ENCODE measurements at regions not wholly inside any gene's neighbourhood (a gene's known extent, or its start where the extent isn't known, plus 50 kb on each side); places are given as distances from the start of the nearest gene placed in this dataset.

DNA sequence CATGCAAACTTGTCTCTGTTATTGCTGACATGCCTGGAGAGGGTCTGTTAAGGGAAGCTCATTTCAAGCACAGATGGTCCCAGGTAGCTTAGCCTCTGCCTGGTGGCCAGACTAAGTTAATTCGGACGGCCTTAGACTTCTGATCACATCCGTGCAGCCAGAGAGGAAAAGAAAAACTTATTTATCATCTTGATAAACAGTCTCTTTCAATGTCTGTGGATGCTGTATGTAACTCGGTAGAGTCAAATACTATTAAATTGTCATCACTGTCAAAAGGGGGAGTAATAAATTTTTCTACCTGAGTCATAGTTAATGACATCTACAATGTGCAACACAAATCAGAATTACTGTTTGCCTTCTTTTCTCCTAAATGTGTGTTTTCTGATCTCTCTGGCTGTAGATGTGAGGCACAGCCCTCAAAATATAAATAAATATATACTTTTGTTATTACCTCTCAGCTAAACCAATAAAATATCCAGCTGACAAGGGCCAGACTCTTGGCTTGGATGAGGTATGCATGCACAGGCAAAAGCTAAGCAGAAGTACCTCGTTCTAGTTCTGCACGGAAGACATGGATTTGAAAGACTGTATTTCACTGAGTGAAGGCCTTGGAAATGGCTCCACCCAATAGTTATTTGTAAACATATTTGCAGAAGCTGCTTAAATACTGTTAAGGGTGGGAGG, 530.0 kb downstream of the TAFA4 start:
- Histone ChIP-seq H3K4me2 (ENCODE audit: low read length) (no peak overlapping the region), H3K9me3 (ENCODE audit: low read length) (no peaks in the 10 kb centered on the region), H2AFZ (ENCODE audit: low read length) (no peak overlapping the region), H3K27ac (ENCODE audit: low read depth, low read length, poor library complexity, severe bottlenecking) (no peak overlapping the region), H3K9me2 (ENCODE audit: insufficient read depth, low read length) (no peaks in the 10 kb centered on the region), H3K4me3 (ENCODE audit: low read depth, low read length, poor library complexity, severe bottlenecking) (no peak overlapping the region), H3K36me3 (ENCODE audit: insufficient read depth, low read length) (no peaks in the 10 kb centered on the region), H3K79me2 (ENCODE audit: insufficient read depth, low read depth, low read length) (no peaks in the 10 kb centered on the region), H3K4me1 (ENCODE audit: insufficient read depth, low read length, poor library complexity, severe bottlenecking) (no peaks in the 10 kb centered on the region), H4K20me1 (ENCODE audit: insufficient read depth, low read length) (no peaks in the 10 kb centered on the region)
- intact Hi-C loops (cut with micrococcal nuclease; ENCODE audit: unreplicated experiment), result no loop called here
- CTCF ChIA-PET (ENCODE audit: unreplicated experiment), result no interaction called here
- DNase-seq (ENCODE audit: low spot score), result no peak
- POLR2A ChIA-PET, result no interaction called here
- BruUV-seq (replicated peaks), result no TSS peak
- TF ChIP-seq, protein P1, sequence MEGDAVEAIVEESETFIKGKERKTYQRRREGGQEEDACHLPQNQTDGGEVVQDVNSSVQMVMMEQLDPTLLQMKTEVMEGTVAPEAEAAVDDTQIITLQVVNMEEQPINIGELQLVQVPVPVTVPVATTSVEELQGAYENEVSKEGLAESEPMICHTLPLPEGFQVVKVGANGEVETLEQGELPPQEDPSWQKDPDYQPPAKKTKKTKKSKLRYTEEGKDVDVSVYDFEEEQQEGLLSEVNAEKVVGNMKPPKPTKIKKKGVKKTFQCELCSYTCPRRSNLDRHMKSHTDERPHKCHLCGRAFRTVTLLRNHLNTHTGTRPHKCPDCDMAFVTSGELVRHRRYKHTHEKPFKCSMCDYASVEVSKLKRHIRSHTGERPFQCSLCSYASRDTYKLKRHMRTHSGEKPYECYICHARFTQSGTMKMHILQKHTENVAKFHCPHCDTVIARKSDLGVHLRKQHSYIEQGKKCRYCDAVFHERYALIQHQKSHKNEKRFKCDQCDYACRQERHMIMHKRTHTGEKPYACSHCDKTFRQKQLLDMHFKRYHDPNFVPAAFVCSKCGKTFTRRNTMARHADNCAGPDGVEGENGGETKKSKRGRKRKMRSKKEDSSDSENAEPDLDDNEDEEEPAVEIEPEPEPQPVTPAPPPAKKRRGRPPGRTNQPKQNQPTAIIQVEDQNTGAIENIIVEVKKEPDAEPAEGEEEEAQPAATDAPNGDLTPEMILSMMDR (conservative IDR thresholded peaks at IDR 0.05; ENCODE audit: low read length), result no peak
- TF ChIP-seq EZH2phosphoT487 (IDR thresholded peaks at IDR 0.05; ENCODE audit: borderline replicate concordance, low read depth, low read length), result no peak

DNA sequence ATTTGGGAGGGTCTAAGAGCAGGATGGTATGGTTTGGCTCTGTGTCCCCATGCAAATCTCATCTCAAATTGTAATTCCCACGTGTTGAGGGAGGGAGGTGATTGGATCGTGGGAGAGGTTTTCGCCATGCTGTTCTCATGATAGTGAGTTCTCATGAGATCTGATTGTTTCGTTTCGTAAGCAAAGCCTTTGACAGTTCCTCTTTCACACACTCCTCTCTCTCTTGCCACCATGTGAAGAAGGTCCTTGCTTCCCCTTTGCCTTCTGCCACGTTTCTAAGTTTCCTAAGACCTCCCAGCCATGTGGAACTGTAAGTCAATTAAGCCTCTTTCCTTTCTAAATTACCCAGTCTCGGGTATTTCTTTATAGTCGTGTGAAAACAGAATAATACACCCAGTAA, 553.7 kb downstream of the TAFA4 start:
- H3K9me3 ChIP-seq (ENCODE audit: low read length), result no peaks in the 10 kb centered on the region
- H3K36me3 ChIP-seq (ENCODE audit: insufficient read depth, low read length), result no peaks in the 10 kb centered on the region
- no peak for DNase-seq (ENCODE audit: low spot score)
- no peaks in the 10 kb centered on the region for H3K9me2 ChIP-seq (ENCODE audit: insufficient read depth, low read length)
- no peak overlapping the region for H3K4me3 ChIP-seq (ENCODE audit: low read depth, low read length, poor library complexity, severe bottlenecking)
- no peaks in the 10 kb centered on the region for H4K20me1 ChIP-seq (ENCODE audit: insufficient read depth, low read length)
- intact Hi-C loops (cut with micrococcal nuclease; ENCODE audit: unreplicated experiment), result no loop called here
- TF ChIP-seq, protein P1 (conservative IDR thresholded peaks at IDR 0.05; ENCODE audit: low read length), result no peak
- TF ChIP-seq EZH2phosphoT487 (IDR thresholded peaks at IDR 0.05; ENCODE audit: borderline replicate concordance, low read depth, low read length), result no peak
- POLR2A ChIA-PET, result no interaction called here
- no peak overlapping the region for H2AFZ ChIP-seq (ENCODE audit: low read length)
- no TSS peak for BruUV-seq (replicated peaks)
- no peaks in the 10 kb centered on the region for H3K4me1 ChIP-seq (ENCODE audit: insufficient read depth, low read length, poor library complexity, severe bottlenecking)
- H3K79me2 ChIP-seq (ENCODE audit: insufficient read depth, low read depth, low read length), result no peaks in the 10 kb centered on the region
- CTCF ChIA-PET (ENCODE audit: unreplicated experiment), result no interaction called here
- no peak overlapping the region for H3K4me2 ChIP-seq (ENCODE audit: low read length)
- H3K27ac ChIP-seq (ENCODE audit: low read depth, low read length, poor library complexity, severe bottlenecking), result no peak overlapping the region

DNA sequence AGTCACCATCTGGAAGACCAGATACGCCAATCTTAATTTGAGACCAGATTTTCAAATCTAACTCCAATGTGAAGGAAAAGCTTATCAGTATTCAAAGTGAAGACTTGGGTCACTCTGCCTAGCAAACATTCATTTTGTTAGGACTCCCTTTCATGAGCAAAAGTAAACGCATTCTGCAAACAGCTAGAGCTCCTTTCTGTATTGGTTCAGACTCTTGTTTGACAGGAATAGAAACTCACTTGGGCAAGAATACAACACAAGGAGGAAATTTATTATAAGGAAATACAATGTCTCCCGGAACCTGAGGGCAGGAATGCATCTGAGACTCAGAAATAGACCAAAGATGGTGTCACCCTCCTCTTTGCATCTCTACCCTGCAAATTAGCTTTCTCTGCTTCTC, 558.6 kb downstream of the TAFA4 start:
- Histone ChIP-seq H2AFZ (ENCODE audit: low read length) (no peak overlapping the region), H3K9me2 (ENCODE audit: insufficient read depth, low read length) (no peaks in the 10 kb centered on the region), H4K20me1 (ENCODE audit: insufficient read depth, low read length) (no peaks in the 10 kb centered on the region), H3K9me3 (ENCODE audit: low read length) (no peaks in the 10 kb centered on the region), H3K79me2 (ENCODE audit: insufficient read depth, low read depth, low read length) (no peaks in the 10 kb centered on the region), H3K27ac (ENCODE audit: low read depth, low read length, poor library complexity, severe bottlenecking) (no peak overlapping the region), H3K4me3 (ENCODE audit: low read depth, low read length, poor library complexity, severe bottlenecking) (no peak overlapping the region), H3K36me3 (ENCODE audit: insufficient read depth, low read length) (no peaks in the 10 kb centered on the region), H3K4me2 (ENCODE audit: low read length) (no peak overlapping the region), H3K4me1 (ENCODE audit: insufficient read depth, low read length, poor library complexity, severe bottlenecking) (no peaks in the 10 kb centered on the region)
- TF ChIP-seq, protein P1 (conservative IDR thresholded peaks at IDR 0.05; ENCODE audit: low read length), result no peak
- TF ChIP-seq EZH2phosphoT487 (IDR thresholded peaks at IDR 0.05; ENCODE audit: borderline replicate concordance, low read depth, low read length), result no peak
- intact Hi-C loops (cut with micrococcal nuclease; ENCODE audit: unreplicated experiment), result no loop called here
- CTCF ChIA-PET (ENCODE audit: unreplicated experiment), result no interaction called here
- BruUV-seq (replicated peaks), result no TSS peak
- POLR2A ChIA-PET, result no interaction called here
- DNase-seq (ENCODE audit: low spot score), result no peak
